ENCODE measurements at regions not wholly inside any gene's neighbourhood (a gene's known extent, or its start where the extent isn't known, plus 50 kb on each side); places are given as distances from the start of the nearest gene placed in this dataset.

- no CpG with 5 or more reads among the region's 4 CpGs for WGBS, 2 experiments (ENCODE audit: extremely low coverage in 2 of 2, insufficient read length in 1 of 2)
Measured at GRCh38 chr17:70370816-70371215, 201.5 kb downstream of the KCNJ2 start.

More at GRCh38 chr17:70370816-70371215, 201.5 kb downstream of the KCNJ2 start:
- ATAC-seq (ENCODE audit: low read depth) (no peak), DNase-seq (no peak)
- Histone ChIP-seq H3K14ac (replicated peaks; ENCODE audit: low read depth, low read length) (no peak overlapping the region), H3K56ac (ENCODE audit: extremely low read depth, insufficient read depth, low read length) (no peak overlapping the region), H4K5ac (ENCODE audit: low read depth, low read length) (no peak overlapping the region), H3K18ac (ENCODE audit: low read depth, low read length) (no peak overlapping the region), H3K79me1 (ENCODE audit: low read depth in 1 of 2, low read length in 2 of 2) (no peaks in the 10 kb centered on the region), H3K27ac (ENCODE audit: insufficient read depth, low read length) (no peak overlapping the region), H4K8ac (ENCODE audit: low read depth in 2 of 2, low read length in 2 of 2) (no peak overlapping the region), H3K4me2 (ENCODE audit: low read depth, low read length) (no peak overlapping the region), H2AFZ (replicated peaks; ENCODE audit: low read length, poor library complexity) (no peak overlapping the region), H2BK120ac (ENCODE audit: low read depth, low read length) (no peak overlapping the region), H3K4me1 (ENCODE audit: control insufficient read depth, insufficient read depth, low read length) (no peaks in the 10 kb centered on the region), H4K91ac (ENCODE audit: insufficient read depth, low read depth, low read length) (no peak overlapping the region), H3K9ac (ENCODE audit: low read depth, low read length) (no peak overlapping the region), H3K4me3 (ENCODE audit: insufficient read depth, low read depth, low read length) (no peak overlapping the region), H3K4ac (ENCODE audit: low read depth, low read length) (no peak overlapping the region), H2AK9ac (replicated peaks; ENCODE audit: low read depth, low read length, poor library complexity) (no peak overlapping the region), H3K23ac (ENCODE audit: low read depth, low read length) (no peak overlapping the region), H2BK5ac (ENCODE audit: low read depth, low read length, poor library complexity, severe bottlenecking) (no peak overlapping the region), H3K36me3 (ENCODE audit: control insufficient read depth, insufficient read depth, low read length) (no peaks in the 10 kb centered on the region), H3K27me3 (ENCODE audit: control insufficient read depth, insufficient read depth, low read length) (no peaks in the 10 kb centered on the region), H2AK5ac (ENCODE audit: low read depth, low read length) (no peak overlapping the region), H3K9me1 (ENCODE audit: insufficient read depth, low read length) (no peaks in the 10 kb centered on the region), H2BK15ac (ENCODE audit: low read depth, low read length) (no peak overlapping the region), H2BK20ac (ENCODE audit: low read depth, low read length) (peak overlapping the region; percentile 24; the same call in 1 of the 2 replicates), H4K20me1 (ENCODE audit: insufficient read depth, low read length) (no peaks in the 10 kb centered on the region), H3K9me3 (ENCODE audit: control insufficient read depth, insufficient read depth, low read length) (no peaks in the 10 kb centered on the region)
- TF ChIP-seq SMC3 (IDR thresholded peaks at IDR 0.05; ENCODE audit: low read depth, low read length) = no peak
- no peak for TF ChIP-seq MAFK (IDR thresholded peaks at IDR 0.05; ENCODE audit: low read depth, low read length)
- no peak for TF ChIP-seq RAD21 (IDR thresholded peaks at IDR 0.05; ENCODE audit: low read length)
- TF ChIP-seq MAZ (IDR thresholded peaks at IDR 0.05; ENCODE audit: borderline replicate concordance, low read depth, low read length) = no peak
- TF ChIP-seq, protein P1, sequence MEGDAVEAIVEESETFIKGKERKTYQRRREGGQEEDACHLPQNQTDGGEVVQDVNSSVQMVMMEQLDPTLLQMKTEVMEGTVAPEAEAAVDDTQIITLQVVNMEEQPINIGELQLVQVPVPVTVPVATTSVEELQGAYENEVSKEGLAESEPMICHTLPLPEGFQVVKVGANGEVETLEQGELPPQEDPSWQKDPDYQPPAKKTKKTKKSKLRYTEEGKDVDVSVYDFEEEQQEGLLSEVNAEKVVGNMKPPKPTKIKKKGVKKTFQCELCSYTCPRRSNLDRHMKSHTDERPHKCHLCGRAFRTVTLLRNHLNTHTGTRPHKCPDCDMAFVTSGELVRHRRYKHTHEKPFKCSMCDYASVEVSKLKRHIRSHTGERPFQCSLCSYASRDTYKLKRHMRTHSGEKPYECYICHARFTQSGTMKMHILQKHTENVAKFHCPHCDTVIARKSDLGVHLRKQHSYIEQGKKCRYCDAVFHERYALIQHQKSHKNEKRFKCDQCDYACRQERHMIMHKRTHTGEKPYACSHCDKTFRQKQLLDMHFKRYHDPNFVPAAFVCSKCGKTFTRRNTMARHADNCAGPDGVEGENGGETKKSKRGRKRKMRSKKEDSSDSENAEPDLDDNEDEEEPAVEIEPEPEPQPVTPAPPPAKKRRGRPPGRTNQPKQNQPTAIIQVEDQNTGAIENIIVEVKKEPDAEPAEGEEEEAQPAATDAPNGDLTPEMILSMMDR (conservative IDR thresholded peaks at IDR 0.05; ENCODE audit: low read depth, low read length) = no peak
- no peak for TF ChIP-seq RFX5 (IDR thresholded peaks at IDR 0.05; ENCODE audit: low read depth, low read length)
- TF ChIP-seq RCOR1 (IDR thresholded peaks at IDR 0.05; ENCODE audit: insufficient replicate concordance, low read length) = no peak
- in situ Hi-C loops (cut with MboI; ENCODE audit: low sequenced_read_pairs) = no loop called here
- POLR2A ChIA-PET (ENCODE audit: unreplicated experiment) = no interaction called here
- dilution Hi-C loops (cut with HindIII; ENCODE audit: low sequenced_read_pairs, unreplicated experiment) = no loop called here
- CTCF ChIA-PET = no interaction called here
- intact Hi-C loops (cut with micrococcal nuclease) = no loop called here
- BruUV-seq (replicated peaks) = no TSS peak

All from IMR-90 (cell line).